ENCODE measurements at regions not wholly inside any gene's neighbourhood (a gene's known extent, or its start where the extent isn't known, plus 50 kb on each side); places are given as distances from the start of the nearest gene placed in this dataset.

- DNase-seq (ENCODE audit: low read depth): no peak
- no peak overlapping the region for H3K4me3 ChIP-seq (ENCODE audit: low read depth, low read length)
- TF ChIP-seq, protein P1, sequence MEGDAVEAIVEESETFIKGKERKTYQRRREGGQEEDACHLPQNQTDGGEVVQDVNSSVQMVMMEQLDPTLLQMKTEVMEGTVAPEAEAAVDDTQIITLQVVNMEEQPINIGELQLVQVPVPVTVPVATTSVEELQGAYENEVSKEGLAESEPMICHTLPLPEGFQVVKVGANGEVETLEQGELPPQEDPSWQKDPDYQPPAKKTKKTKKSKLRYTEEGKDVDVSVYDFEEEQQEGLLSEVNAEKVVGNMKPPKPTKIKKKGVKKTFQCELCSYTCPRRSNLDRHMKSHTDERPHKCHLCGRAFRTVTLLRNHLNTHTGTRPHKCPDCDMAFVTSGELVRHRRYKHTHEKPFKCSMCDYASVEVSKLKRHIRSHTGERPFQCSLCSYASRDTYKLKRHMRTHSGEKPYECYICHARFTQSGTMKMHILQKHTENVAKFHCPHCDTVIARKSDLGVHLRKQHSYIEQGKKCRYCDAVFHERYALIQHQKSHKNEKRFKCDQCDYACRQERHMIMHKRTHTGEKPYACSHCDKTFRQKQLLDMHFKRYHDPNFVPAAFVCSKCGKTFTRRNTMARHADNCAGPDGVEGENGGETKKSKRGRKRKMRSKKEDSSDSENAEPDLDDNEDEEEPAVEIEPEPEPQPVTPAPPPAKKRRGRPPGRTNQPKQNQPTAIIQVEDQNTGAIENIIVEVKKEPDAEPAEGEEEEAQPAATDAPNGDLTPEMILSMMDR (IDR thresholded peaks at IDR 0.05; ENCODE audit: control insufficient read depth, extremely low read depth, insufficient read depth): no peak
Observed at GRCh38 chr10:75295868-75296441, 60.2 kb upstream of the COMTD1 start.

DNA sequence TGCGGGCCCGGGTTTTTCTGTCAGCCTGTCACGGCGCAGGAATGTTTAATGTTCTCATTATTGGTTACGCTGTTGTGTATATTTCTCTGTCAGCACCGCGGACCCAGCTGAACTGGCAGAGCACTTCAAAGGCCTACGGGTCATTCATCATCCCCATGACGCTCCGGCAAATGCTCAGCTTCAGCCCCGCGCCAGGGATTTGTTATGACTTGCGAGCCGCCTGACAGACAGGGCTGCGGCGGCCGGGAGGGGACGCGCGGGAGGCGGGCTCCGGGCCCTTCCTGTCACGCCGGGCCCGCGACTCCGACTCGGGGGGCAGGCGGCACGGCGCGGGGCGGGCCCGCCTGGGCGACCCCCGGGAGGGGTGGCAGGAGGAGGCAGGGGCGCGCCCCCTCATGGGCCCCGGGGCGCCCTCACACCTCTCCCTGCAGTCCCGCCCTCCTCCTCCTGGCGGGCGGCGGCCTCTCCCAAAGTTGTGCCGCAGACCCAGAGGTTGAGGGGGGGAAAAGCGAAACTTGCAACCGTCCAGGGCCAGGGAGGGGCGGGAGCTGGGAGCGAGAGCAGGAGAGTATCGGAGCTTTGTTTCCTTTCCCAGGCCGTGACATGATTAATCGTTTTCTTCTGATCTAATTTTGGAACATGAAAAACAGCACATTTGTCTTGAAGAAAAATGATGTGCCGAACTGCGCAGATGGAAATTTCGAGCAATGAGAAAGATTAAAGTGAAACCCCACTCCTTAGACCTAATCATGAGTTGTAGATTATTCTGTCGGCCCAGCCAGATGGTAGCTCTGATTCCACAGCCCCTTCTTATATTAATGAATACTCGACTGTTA, 59.3 kb upstream of the COMTD1 start:
- peak overlapping the region; percentile 28; the same call in 1 of the 2 replicates for H3K4me3 ChIP-seq (ENCODE audit: low read depth, low read length)
- TF ChIP-seq, protein P1 (IDR thresholded peaks at IDR 0.05; ENCODE audit: control insufficient read depth, extremely low read depth, insufficient read depth): no peak
- peak; percentile 4 for DNase-seq (ENCODE audit: low read depth)

DNA sequence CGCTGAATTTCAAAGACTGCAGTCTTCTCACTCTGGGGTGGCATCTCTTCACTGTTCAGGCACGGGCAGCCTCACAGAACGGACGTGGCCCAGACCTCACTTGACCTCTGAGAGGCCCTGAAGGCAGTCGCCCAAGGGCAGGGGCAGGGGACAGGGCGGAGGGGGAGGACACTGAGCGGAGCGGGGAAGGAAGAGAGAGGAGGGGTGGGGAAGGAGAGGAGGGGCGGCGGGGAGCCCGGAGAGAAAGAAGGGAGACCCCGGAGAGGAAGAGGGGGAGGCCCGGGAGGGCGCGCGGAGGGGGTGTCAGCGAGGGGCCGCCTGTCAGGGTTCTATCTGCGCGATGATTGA, 58.7 kb upstream of the COMTD1 start:
- TF ChIP-seq, protein P1 (IDR thresholded peaks at IDR 0.05; ENCODE audit: control insufficient read depth, extremely low read depth, insufficient read depth): no peak
- peak overlapping the region; percentile 28; the same call in 1 of the 2 replicates for H3K4me3 ChIP-seq (ENCODE audit: low read depth, low read length)
- DNase-seq (ENCODE audit: low read depth): no peak

GRCh38 chr10:75294031-75294437, 58.3 kb upstream of the COMTD1 start:
- TF ChIP-seq, protein P1 (IDR thresholded peaks at IDR 0.05; ENCODE audit: control insufficient read depth, extremely low read depth, insufficient read depth): no peak
- no peak for DNase-seq (ENCODE audit: low read depth)
- no peak overlapping the region for H3K4me3 ChIP-seq (ENCODE audit: low read depth, low read length)

GRCh38 chr10:75293446-75293820, 57.7 kb upstream of the COMTD1 start:
- no peak for DNase-seq (ENCODE audit: low read depth)
- TF ChIP-seq, protein P1 (IDR thresholded peaks at IDR 0.05; ENCODE audit: control insufficient read depth, extremely low read depth, insufficient read depth): no peak
- no peak overlapping the region for H3K4me3 ChIP-seq (ENCODE audit: low read depth, low read length)

- DNase-seq (ENCODE audit: low read depth): no peak
- TF ChIP-seq, protein P1 (IDR thresholded peaks at IDR 0.05; ENCODE audit: control insufficient read depth, extremely low read depth, insufficient read depth): no peak
- no peak overlapping the region for H3K4me3 ChIP-seq (ENCODE audit: low read depth, low read length)
Observed at GRCh38 chr10:75292794-75293445, 57.2 kb upstream of the COMTD1 start.

Data from LNCaP clone FGC (cell line).